ENCODE measurements at regions not wholly inside any gene's neighbourhood (a gene's known extent, or its start where the extent isn't known, plus 50 kb on each side); places are given as distances from the start of the nearest gene placed in this dataset.

- Histone ChIP-seq H3K4me1 (no peaks in the 10 kb centered on the region), H3K9me3 (no peaks in the 10 kb centered on the region), H3K4me3 (no peak overlapping the region), H3K36me3 (no peaks in the 10 kb centered on the region), H3K27me3 (no peaks in the 10 kb centered on the region), H3K27ac (no peak overlapping the region)
- DNase-seq, result no peak
- TF ChIP-seq POLR2A (IDR thresholded peaks at IDR 0.05) (no peak), POLR2AphosphoS5 (IDR thresholded peaks at IDR 0.05) (no peak), EP300 (IDR thresholded peaks at IDR 0.05) (no peak), CTCF (IDR thresholded peaks at IDR 0.05) (no peak)
- intact Hi-C loops (cut with DNase I; ENCODE audit: low total_unique reads), result no loop called here
- 77 to 87% (median 80%) methylated on average over 4 of the region's 4 CpGs for WGBS, 5 donors
These were observed 114.2 kb downstream of the ANXA1 start for GRCh38 chr9:73265876-73266275.

- intact Hi-C loops (cut with DNase I; ENCODE audit: low total_unique reads), result no loop called here
- Histone ChIP-seq H3K4me3 (no peak overlapping the region), H3K4me1 (no peaks in the 10 kb centered on the region), H3K27me3 (no peaks in the 10 kb centered on the region), H3K27ac (no peak overlapping the region), H3K9me3 (no peaks in the 10 kb centered on the region), H3K36me3 (no peaks in the 10 kb centered on the region)
- no peak for TF ChIP-seq POLR2A (IDR thresholded peaks at IDR 0.05)
- no peak for TF ChIP-seq CTCF (IDR thresholded peaks at IDR 0.05)
- no peak for TF ChIP-seq EP300 (IDR thresholded peaks at IDR 0.05)
- TF ChIP-seq POLR2AphosphoS5 (IDR thresholded peaks at IDR 0.05), result no peak
- WGBS, 5 donors, result 24 to 35% (median 30%) methylated on average over 4 of the region's 4 CpGs
- peak in 1 of 2 donors; percentile 30 for DNase-seq
These were observed 117.9 kb downstream of the ANXA1 start for GRCh38 chr9:73269430-73270101.

- WGBS, 5 donors, result 50 to 56% (median 52%) methylated on average over 3 of the region's 3 CpGs
- DNase-seq, result peak in 1 of 2 donors; percentile 16
- intact Hi-C loops (cut with DNase I; ENCODE audit: low total_unique reads), result no loop called here
- no peak for TF ChIP-seq EP300 (IDR thresholded peaks at IDR 0.05)
- no peak for TF ChIP-seq POLR2A (IDR thresholded peaks at IDR 0.05)
- TF ChIP-seq POLR2AphosphoS5 (IDR thresholded peaks at IDR 0.05), result no peak
- TF ChIP-seq CTCF (IDR thresholded peaks at IDR 0.05), result no peak
- H3K4me1 ChIP-seq, result no peaks in the 10 kb centered on the region
- no peak overlapping the region for H3K4me3 ChIP-seq
- H3K27ac ChIP-seq, result no peak overlapping the region
- no peaks in the 10 kb centered on the region for H3K9me3 ChIP-seq
- no peaks in the 10 kb centered on the region for H3K27me3 ChIP-seq
- no peaks in the 10 kb centered on the region for H3K36me3 ChIP-seq
These were observed 119.5 kb downstream of the ANXA1 start for GRCh38 chr9:73270967-73271721.

GRCh38 chr9:73280113-73280512, 128.4 kb downstream of the ANXA1 start:
- Histone ChIP-seq H3K27ac (no peak overlapping the region), H3K4me3 (no peak overlapping the region), H3K27me3 (no peaks in the 10 kb centered on the region), H3K36me3 (no peaks in the 10 kb centered on the region), H3K9me3 (no peaks in the 10 kb centered on the region), H3K4me1 (no peaks in the 10 kb centered on the region)
- TF ChIP-seq EP300 (IDR thresholded peaks at IDR 0.05) (no peak), CTCF (IDR thresholded peaks at IDR 0.05) (no peak), POLR2AphosphoS5 (IDR thresholded peaks at IDR 0.05) (no peak), POLR2A (IDR thresholded peaks at IDR 0.05) (no peak)
- DNase-seq, result no peak
- 43 to 53% (median 46%) methylated on average over 3 of the region's 3 CpGs for WGBS, 5 donors
- intact Hi-C loops (cut with DNase I; ENCODE audit: low total_unique reads), result no loop called here

Measured in stomach (tissue), 8 donors.